Natural killer cell treated with Interleukin-12 subunit alpha and Interleukin-12 subunit beta and Interleukin-15 and Interleukin-18, amount 100 ng/mL, for 72 hours (primary cell): ENCODE measurements at regions not wholly inside any gene's neighbourhood (a gene's known extent, or its start where the extent isn't known, plus 50 kb on each side); places are given as distances from the start of the nearest gene placed in this dataset.

ENCODE experiments used
- ATAC-seq, 2 donors: fragments of 150-1000 bp; cut with Tn5 transposase in 1 of 2; sonication (Bioruptor Pico), chemical (Tn5 transposase) in 1 of 2; 2 replicates each; pipeline ENCODE4 v1.10.0; 2021
- DNase-seq: peaks from one replicate; pipeline ENCODE4 v3.0.0; 2022; ENCODE audit warnings: low spot score
- H3K27ac Mint-ChIP-seq, 2 donors: 1 replicate in 1 of 2; 2 replicates in 1 of 2; pipeline ENCODE4 v1.8.0; 2022; ENCODE audit warnings: mixed read lengths in 2 of 2, mild to moderate bottlenecking in 1 of 2, moderate library complexity in 1 of 2
- H3K27me3 Mint-ChIP-seq, 2 donors: 1 replicate in 1 of 2; 2 replicates in 1 of 2; pipeline ENCODE4 v1.8.0; 2022; ENCODE audit warnings: mixed read lengths in 2 of 2
- H3K36me3 Mint-ChIP-seq: one replicate; pipeline ENCODE4 v1.8.0; 2022; ENCODE audit warnings: mixed read lengths
- H3K4me1 Mint-ChIP-seq, 2 donors: 1 replicate in 1 of 2; 2 replicates in 1 of 2; pipeline ENCODE4 v1.8.0; 2022; ENCODE audit warnings: low read depth in 2 of 2, mixed read lengths in 2 of 2, mild to moderate bottlenecking in 1 of 2
- H3K4me3 Mint-ChIP-seq: one replicate; pipeline ENCODE4 v1.8.0; 2022; ENCODE audit warnings: mixed read lengths
- H3K9me3 Mint-ChIP-seq: 2 replicates; pipeline ENCODE4 v1.8.0; 2022; ENCODE audit warnings: mixed read lengths

GRCh38 chr13:99652901-99653300, 151.6 kb downstream of the TM9SF2 start:
- Mint-ChIP-seq H3K4me3 (no peak overlapping the region), H3K36me3 (no peaks in the 10 kb centered on the region), H3K27me3 (peaks cover 0 to 2% of the 10 kb centered on the region in 2 donors), H3K27ac (no peak overlapping the region), H3K4me1 (peaks cover 11 to 19% of the 10 kb centered on the region in 2 donors), H3K9me3 (no peaks in the 10 kb centered on the region)
- DNase-seq (no peak), ATAC-seq (no peak)

GRCh38 chr13:99652141-99652540, 150.9 kb downstream of the TM9SF2 start:
- Mint-ChIP-seq H3K36me3 (no peaks in the 10 kb centered on the region), H3K27me3 (no peaks in the 10 kb centered on the region), H3K9me3 (no peaks in the 10 kb centered on the region), H3K4me1 (peaks cover 9 to 14% of the 10 kb centered on the region in 2 donors), H3K4me3 (no peak overlapping the region), H3K27ac (no peak overlapping the region)
- DNase-seq (no peak), ATAC-seq (no peak)

- H3K27me3 Mint-ChIP-seq, result no peaks in the 10 kb centered on the region
- no peaks in the 10 kb centered on the region for H3K9me3 Mint-ChIP-seq
- ATAC-seq (no peak), DNase-seq (no peak)
- H3K4me3 Mint-ChIP-seq, result no peak overlapping the region
- H3K27ac Mint-ChIP-seq, result no peak overlapping the region
- H3K36me3 Mint-ChIP-seq, result no peaks in the 10 kb centered on the region
- peaks cover 1 to 3% of the 10 kb centered on the region in 2 donors for H3K4me1 Mint-ChIP-seq
Measured at GRCh38 chr13:99651016-99651415, 149.7 kb downstream of the TM9SF2 start.

- H3K36me3 Mint-ChIP-seq, result no peaks in the 10 kb centered on the region
- no peak overlapping the region for H3K27ac Mint-ChIP-seq
- no peaks in the 10 kb centered on the region for H3K9me3 Mint-ChIP-seq
- no peaks in the 10 kb centered on the region for H3K4me1 Mint-ChIP-seq
- H3K27me3 Mint-ChIP-seq, result no peaks in the 10 kb centered on the region
- no peak overlapping the region for H3K4me3 Mint-ChIP-seq
- DNase-seq, result no peak
- no peak for ATAC-seq
Measured at GRCh38 chr13:99650410-99650809, 149.1 kb downstream of the TM9SF2 start.

GRCh38 chr13:99648927-99649326, 147.7 kb downstream of the TM9SF2 start:
- Mint-ChIP-seq H3K27ac (no peak overlapping the region), H3K36me3 (no peaks in the 10 kb centered on the region), H3K9me3 (no peaks in the 10 kb centered on the region), H3K27me3 (no peaks in the 10 kb centered on the region), H3K4me1 (no peaks in the 10 kb centered on the region), H3K4me3 (no peak overlapping the region)
- DNase-seq (no peak), ATAC-seq (no peak)

GRCh38 chr13:99648066-99648665, 146.9 kb downstream of the TM9SF2 start:
- no peak overlapping the region for H3K4me3 Mint-ChIP-seq
- H3K27ac Mint-ChIP-seq, result no peak overlapping the region

GRCh38 chr13:99647596-99647985, 146.3 kb downstream of the TM9SF2 start:
- Mint-ChIP-seq H3K36me3 (no peaks in the 10 kb centered on the region), H3K27me3 (no peaks in the 10 kb centered on the region), H3K27ac (no peak overlapping the region), H3K9me3 (no peaks in the 10 kb centered on the region), H3K4me3 (no peak overlapping the region), H3K4me1 (no peaks in the 10 kb centered on the region)
- ATAC-seq (no peak), DNase-seq (no peak)

More at GRCh38 chr13:99648066-99648665, 146.9 kb downstream of the TM9SF2 start:
- no peaks in the 10 kb centered on the region for H3K27me3 Mint-ChIP-seq
- ATAC-seq (no peak), DNase-seq (no peak)
- no peaks in the 10 kb centered on the region for H3K36me3 Mint-ChIP-seq
- H3K4me1 Mint-ChIP-seq, result no peaks in the 10 kb centered on the region
- H3K9me3 Mint-ChIP-seq, result no peaks in the 10 kb centered on the region

- H3K27ac Mint-ChIP-seq, result no peak overlapping the region
- DNase-seq (no peak), ATAC-seq (no peak)
- no peak overlapping the region for H3K4me3 Mint-ChIP-seq
- H3K27me3 Mint-ChIP-seq, result no peaks in the 10 kb centered on the region
- H3K9me3 Mint-ChIP-seq, result no peaks in the 10 kb centered on the region
- H3K4me1 Mint-ChIP-seq, result no peaks in the 10 kb centered on the region
- H3K36me3 Mint-ChIP-seq, result no peaks in the 10 kb centered on the region
Measured at GRCh38 chr13:99646866-99647595, 145.8 kb downstream of the TM9SF2 start.

GRCh38 chr13:99642841-99643240, 141.6 kb downstream of the TM9SF2 start:
- Mint-ChIP-seq H3K27ac (no peak overlapping the region), H3K4me3 (no peak overlapping the region), H3K9me3 (no peaks in the 10 kb centered on the region), H3K27me3 (no peaks in the 10 kb centered on the region), H3K36me3 (no peaks in the 10 kb centered on the region), H3K4me1 (peaks cover 0 to 4% of the 10 kb centered on the region in 2 donors)
- DNase-seq (no peak), ATAC-seq (no peak)

GRCh38 chr13:99642006-99642405, 140.7 kb downstream of the TM9SF2 start:
- Mint-ChIP-seq H3K4me1 (peaks cover 0 to 4% of the 10 kb centered on the region in 2 donors), H3K27me3 (no peaks in the 10 kb centered on the region), H3K4me3 (no peak overlapping the region), H3K36me3 (no peaks in the 10 kb centered on the region), H3K9me3 (no peaks in the 10 kb centered on the region), H3K27ac (no peak overlapping the region)
- ATAC-seq (no peak), DNase-seq (no peak)

GRCh38 chr13:99640260-99640659, 139.0 kb downstream of the TM9SF2 start:
- Mint-ChIP-seq H3K9me3 (no peaks in the 10 kb centered on the region), H3K27me3 (no peaks in the 10 kb centered on the region), H3K4me3 (no peak overlapping the region), H3K36me3 (no peaks in the 10 kb centered on the region), H3K27ac (no peak overlapping the region), H3K4me1 (peaks cover 0 to 4% of the 10 kb centered on the region in 2 donors)
- no peak for DNase-seq
- ATAC-seq, result no peak

- ATAC-seq (no peak), DNase-seq (no peak)
- no peak overlapping the region for H3K4me3 Mint-ChIP-seq
- H3K27ac Mint-ChIP-seq, result no peak overlapping the region
- H3K36me3 Mint-ChIP-seq, result no peaks in the 10 kb centered on the region
- H3K27me3 Mint-ChIP-seq, result no peaks in the 10 kb centered on the region
- H3K4me1 Mint-ChIP-seq, result peaks cover 0 to 4% of the 10 kb centered on the region in 2 donors
- H3K9me3 Mint-ChIP-seq, result no peaks in the 10 kb centered on the region
Measured at GRCh38 chr13:99639126-99639525, 137.9 kb downstream of the TM9SF2 start.

- no peak overlapping the region for H3K4me3 Mint-ChIP-seq
- no peaks in the 10 kb centered on the region for H3K9me3 Mint-ChIP-seq
- no peaks in the 10 kb centered on the region for H3K27me3 Mint-ChIP-seq
- no peak for ATAC-seq
- H3K27ac Mint-ChIP-seq, result no peak overlapping the region
- H3K4me1 Mint-ChIP-seq, result peaks cover 0 to 4% of the 10 kb centered on the region in 2 donors
- no peaks in the 10 kb centered on the region for H3K36me3 Mint-ChIP-seq
- no peak for DNase-seq
Measured at GRCh38 chr13:99636728-99637353, 135.6 kb downstream of the TM9SF2 start.

GRCh38 chr13:99636306-99636705, 135.0 kb downstream of the TM9SF2 start:
- H3K9me3 Mint-ChIP-seq, result no peaks in the 10 kb centered on the region
- ATAC-seq (no peak), DNase-seq (no peak)
- H3K27ac Mint-ChIP-seq, result no peak overlapping the region
- no peaks in the 10 kb centered on the region for H3K27me3 Mint-ChIP-seq
- no peak overlapping the region for H3K4me3 Mint-ChIP-seq
- no peaks in the 10 kb centered on the region for H3K36me3 Mint-ChIP-seq
- peaks cover 0 to 4% of the 10 kb centered on the region in 2 donors for H3K4me1 Mint-ChIP-seq
